CD14-positive monocyte (primary cell): ENCODE measurements at regions not wholly inside any gene's neighbourhood (a gene's known extent, or its start where the extent isn't known, plus 50 kb on each side); places are given as distances from the start of the nearest gene placed in this dataset.

Experiments used
- DNase-seq, 3 donors: peaks; one replicate each; pipeline ENCODE4 v3.0.0-alpha.2; 2011 to 2022
- H2AFZ ChIP-seq: 2 replicates; pipeline ENCODE4 v1.6.0; 2012; ENCODE audit warnings: mild to moderate bottlenecking, low read depth, low read length, inconsistent platforms; ENCODE audit not compliant: insufficient read depth, poor library complexity, severe bottlenecking
- H3K27ac ChIP-seq, 2 donors: 1 replicate in 1 of 2; 2 replicates in 1 of 2; pipeline ENCODE4 v1.5.1; 2012 to 2013; ENCODE audit warnings: low read length in 2 of 2, control low read depth in 1 of 2, inconsistent platforms in 1 of 2, low read depth in 1 of 2, mild to moderate bottlenecking in 1 of 2
- H3K27me3 ChIP-seq, 2 donors: one replicate each; pipeline versions ENCODE4 v1.6.0 to v1.6.1; 2011 to 2013; ENCODE audit warnings: low read length in 2 of 2; ENCODE audit not compliant: control insufficient read depth in 2 of 2, insufficient read depth in 2 of 2
- H3K36me3 ChIP-seq, 2 donors: replicated peaks in 1 of 2; 1 replicate in 1 of 2; 2 replicates in 1 of 2; pipeline versions ENCODE4 v1.5.1 to v1.6.1; 2012 to 2013; ENCODE audit warnings: low read length in 2 of 2, control low read depth in 1 of 2, inconsistent platforms in 1 of 2, mild to moderate bottlenecking in 1 of 2; ENCODE audit not compliant: insufficient read depth in 2 of 2, control insufficient read depth in 1 of 2
- H3K4me1 ChIP-seq, 2 donors: 1 replicate in 1 of 2; 2 replicates in 1 of 2; pipeline versions ENCODE4 v1.5.1 to v1.6.1; 2012 to 2013; ENCODE audit warnings: low read length in 2 of 2, control low read depth in 1 of 2, inconsistent platforms in 1 of 2, mild to moderate bottlenecking in 1 of 2, moderate library complexity in 1 of 2; ENCODE audit not compliant: insufficient read depth in 2 of 2, control insufficient read depth in 1 of 2
- H3K4me2 ChIP-seq: replicated peaks from 2 replicates; pipeline ENCODE3; 2012; ENCODE audit warnings: low read length, moderate library complexity, mild to moderate bottlenecking; ENCODE audit not compliant: poor library complexity, severe bottlenecking; ENCODE audit errors: extremely low read depth
- H3K4me3 ChIP-seq, 3 experiments: fragments of 200-600 bp in 1 of 3; sonication (generic) in 1 of 3; replicated peaks in 1 of 3; 1 replicate in 2 of 3; 2 replicates in 1 of 3; pipeline ENCODE4 v1.5.1; 2011 to 2013; ENCODE audit warnings: low read length in 3 of 3, mild to moderate bottlenecking in 3 of 3, control low read depth in 2 of 3, low read depth in 2 of 3, inconsistent platforms in 1 of 3, moderate library complexity in 1 of 3
- H3K79me2 ChIP-seq: 2 replicates; pipeline ENCODE4 v1.6.0; 2012; ENCODE audit warnings: mild to moderate bottlenecking, control low read depth, inconsistent platforms, low read length, moderate library complexity; ENCODE audit not compliant: insufficient read depth
- H3K9ac ChIP-seq: 2 replicates; pipeline ENCODE4 v1.6.0; 2017; ENCODE audit warnings: low read length, mild to moderate bottlenecking; ENCODE audit not compliant: insufficient read depth, poor library complexity, severe bottlenecking
- H3K9me3 ChIP-seq, 2 donors: replicated peaks in 1 of 2; 1 replicate in 1 of 2; 2 replicates in 1 of 2; pipeline versions ENCODE4 v1.5.1 to v1.6.1; 2012 to 2013; ENCODE audit warnings: low read length in 2 of 2, control low read depth in 1 of 2; ENCODE audit not compliant: control insufficient read depth in 1 of 2, insufficient read depth in 1 of 2
- H4K20me1 ChIP-seq: 2 replicates; pipeline ENCODE4 v1.6.0; 2012; ENCODE audit warnings: mild to moderate bottlenecking, low read length, control low read depth, moderate library complexity; ENCODE audit not compliant: insufficient read depth
- H3K27ac Mint-ChIP-seq, 7 donors: one replicate each; pipeline ENCODE4 v1.8.0; 2020; ENCODE audit warnings: mild to moderate bottlenecking in 7 of 7, mixed read lengths in 7 of 7, moderate library complexity in 6 of 7, inconsistent platforms in 2 of 7
- H3K27me3 Mint-ChIP-seq, 3 donors: one replicate each; pipeline ENCODE4 v1.8.0; 2021 to 2022; ENCODE audit warnings: low read depth in 3 of 3, mild to moderate bottlenecking in 3 of 3, mixed read lengths in 3 of 3, moderate library complexity in 3 of 3, inconsistent platforms in 1 of 3
- H3K36me3 Mint-ChIP-seq, 2 donors: one replicate each; pipeline ENCODE4 v1.8.0; 2020; ENCODE audit warnings: mixed read lengths in 2 of 2, inconsistent platforms in 1 of 2, mild to moderate bottlenecking in 1 of 2
- H3K4me1 Mint-ChIP-seq: one replicate; pipeline ENCODE4 v1.8.0; 2020; ENCODE audit warnings: mild to moderate bottlenecking, mixed read lengths
- H3K4me3 Mint-ChIP-seq, 2 donors: one replicate each; pipeline ENCODE4 v1.8.0; 2020; ENCODE audit warnings: mild to moderate bottlenecking in 2 of 2, mixed read lengths in 2 of 2, moderate library complexity in 1 of 2
- H3K9me3 Mint-ChIP-seq, 7 donors: one replicate each; pipeline ENCODE4 v1.8.0; 2020 to 2022; ENCODE audit warnings: mixed read lengths in 7 of 7, mild to moderate bottlenecking in 6 of 7, moderate library complexity in 6 of 7, inconsistent platforms in 2 of 7
- CTCF ChIP-seq: fragments of 200-600 bp; IDR thresholded peaks from one replicate; pipeline ENCODE4 v1.8.0; 2022; ENCODE audit warnings: antibody characterized with exemption, mild to moderate bottlenecking
- WGBS: methylation state at CpG from one replicate; pipeline ENCODE4 v1.1.5; 2013; ENCODE audit warnings: missing lambda C conversion rate; ENCODE audit not compliant: insufficient coverage; 5-methylcytosine and 5-hydroxymethylcytosine counted together
- intact Hi-C, 2 donors: fragments of 100-400 bp; cut with micrococcal nuclease; formaldehyde crosslinking; loops; one replicate each; pipeline versions ENCODE4 v1.15.0 to v1.15.1; 2023

- H3K4me2 ChIP-seq: no peak overlapping the region
- no peak for TF ChIP-seq CTCF
- no peak overlapping the region for H3K4me3 ChIP-seq
- Mint-ChIP-seq H3K27ac (no peak overlapping the region), H3K36me3 (no peaks in the 10 kb centered on the region), H3K9me3 (peaks cover 0 to 1% (median 0%) of the 10 kb centered on the region in 7 donors), H3K27me3 (peaks cover 2 to 4% (median 2%) of the 10 kb centered on the region in 3 donors), H3K4me3 (no peak overlapping the region), H3K4me1 (no peaks in the 10 kb centered on the region)
- no peak overlapping the region for H3K27ac ChIP-seq
- no peaks in the 10 kb centered on the region for H3K4me1 ChIP-seq
- H4K20me1 ChIP-seq: no peaks in the 10 kb centered on the region
- no peaks in the 10 kb centered on the region for H3K9me3 ChIP-seq
- DNase-seq: no peak
- no peaks in the 10 kb centered on the region for H3K79me2 ChIP-seq
- WGBS: 95% methylated on average over 2 of the region's 2 CpGs
- H3K27me3 ChIP-seq: no peaks in the 10 kb centered on the region
- no peak overlapping the region for H3K9ac ChIP-seq
- intact Hi-C loops: no loop called here
- no peaks in the 10 kb centered on the region for H3K36me3 ChIP-seq
- no peak overlapping the region for H2AFZ ChIP-seq
Observed at GRCh38 chr14:30223385-30223785, 295.7 kb upstream of the PRKD1 start.

- H3K36me3 ChIP-seq: no peaks in the 10 kb centered on the region
Observed at GRCh38 chr14:30223966-30224365, 296.3 kb upstream of the PRKD1 start.

More at GRCh38 chr14:30223966-30224365, 296.3 kb upstream of the PRKD1 start:
- no peak for DNase-seq
- WGBS: no CpG with 5 or more reads among the region's 3 CpGs
- Histone ChIP-seq H3K9ac (no peak overlapping the region), H3K4me2 (no peak overlapping the region), H3K27me3 (no peaks in the 10 kb centered on the region), H4K20me1 (no peaks in the 10 kb centered on the region), H3K4me1 (no peaks in the 10 kb centered on the region), H3K9me3 (no peaks in the 10 kb centered on the region), H3K79me2 (no peaks in the 10 kb centered on the region), H2AFZ (no peak overlapping the region), H3K27ac (no peak overlapping the region), H3K4me3 (no peak overlapping the region)
- Mint-ChIP-seq H3K27ac (no peak overlapping the region), H3K36me3 (no peaks in the 10 kb centered on the region), H3K9me3 (peaks cover 0 to 1% (median 0%) of the 10 kb centered on the region in 7 donors), H3K4me1 (no peaks in the 10 kb centered on the region), H3K4me3 (no peak overlapping the region), H3K27me3 (peaks cover 2 to 4% (median 2%) of the 10 kb centered on the region in 3 donors)
- no peak for TF ChIP-seq CTCF
- intact Hi-C loops: no loop called here
